ENCODE measurements at regions not wholly inside any gene's neighbourhood (a gene's known extent, or its start where the extent isn't known, plus 50 kb on each side); places are given as distances from the start of the nearest gene placed in this dataset.
"Not testable (repeated sequence)": the region's sequence is repeated elsewhere in the genome, so short reads cannot be mapped to it uniquely, and the experiment has no call there.

DNA sequence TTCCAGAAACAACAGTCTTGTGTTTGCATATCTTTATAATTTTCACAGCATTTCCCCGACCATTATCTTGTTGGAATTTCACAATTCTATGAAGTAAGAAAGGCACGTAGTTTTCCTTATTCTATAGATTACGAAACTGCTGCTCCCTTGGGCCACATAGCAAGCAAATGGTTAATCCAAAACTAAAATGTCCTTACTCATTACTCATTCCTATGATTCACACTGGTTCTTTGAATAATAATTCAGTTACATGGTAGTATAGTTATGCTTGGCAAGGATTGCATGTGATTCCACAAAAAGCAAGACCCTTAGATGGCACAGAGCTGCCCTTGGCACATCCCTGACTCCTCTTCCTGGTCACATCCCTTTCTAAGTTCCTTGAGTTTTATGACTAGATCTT is 51.2 kb downstream of the OR13H1 start:
- no peak for DNase-seq (ENCODE audit: extremely low read depth in 1 of 2, low read depth in 1 of 2)

DNA sequence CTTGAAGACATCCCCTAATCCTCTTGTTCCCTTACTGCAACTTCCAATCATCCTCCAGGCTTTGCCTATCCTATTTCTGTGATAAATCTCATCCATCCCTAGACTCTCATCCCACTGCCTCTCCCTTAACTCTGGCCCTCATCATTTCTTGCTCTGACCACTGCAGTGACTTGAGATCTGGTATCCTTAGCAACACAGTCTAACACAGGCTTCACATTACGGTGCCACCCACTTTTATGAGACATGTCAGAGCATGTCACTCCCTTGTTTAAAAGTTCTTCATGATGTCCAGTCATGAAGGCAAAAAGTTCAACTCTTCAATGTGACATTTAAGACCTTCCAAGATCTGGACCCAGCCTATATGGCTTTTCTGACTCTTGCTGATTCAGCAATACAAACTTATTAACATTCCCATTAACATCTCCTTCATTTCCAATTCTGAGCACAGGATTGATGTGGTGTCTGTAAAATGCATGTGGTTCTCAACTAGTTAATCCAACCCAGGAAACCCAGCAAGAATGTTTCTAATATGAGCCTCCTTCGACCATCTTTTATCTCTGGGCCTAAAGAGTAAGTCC is 64.0 kb downstream of the OR13H1 start:
- DNase-seq (ENCODE audit: extremely low read depth in 1 of 2, low read depth in 1 of 2), result no peak

- DNase-seq (ENCODE audit: extremely low read depth in 1 of 2, low read depth in 1 of 2), result no peak
Measured at GRCh38 chrX:131609480-131609879, 65.6 kb downstream of the OR13H1 start.

- no peak for DNase-seq (ENCODE audit: extremely low read depth in 1 of 2, low read depth in 1 of 2)
Measured at GRCh38 chrX:131613260-131613659, 69.4 kb downstream of the OR13H1 start.

DNA sequence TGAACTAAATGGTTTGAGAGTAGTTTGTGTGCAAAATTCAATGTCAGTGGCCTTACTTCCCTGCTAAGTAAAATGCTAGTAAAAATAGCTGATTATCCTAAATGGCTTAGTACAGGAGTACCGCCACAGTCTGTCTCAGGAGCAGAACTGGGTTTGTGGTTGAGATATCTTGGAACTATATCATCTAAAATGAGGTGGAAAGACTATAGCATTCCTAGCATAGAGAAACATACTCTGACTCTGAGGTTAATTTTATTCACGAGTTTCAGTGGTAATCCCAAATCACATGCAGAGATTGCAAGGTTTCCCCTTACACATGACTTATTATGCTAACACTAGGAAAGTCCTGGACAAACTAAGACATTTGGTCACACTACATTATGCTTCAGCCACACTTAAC is 70.4 kb downstream of the OR13H1 start:
- DNase-seq (ENCODE audit: extremely low read depth in 1 of 2, low read depth in 1 of 2), result no peak

DNA sequence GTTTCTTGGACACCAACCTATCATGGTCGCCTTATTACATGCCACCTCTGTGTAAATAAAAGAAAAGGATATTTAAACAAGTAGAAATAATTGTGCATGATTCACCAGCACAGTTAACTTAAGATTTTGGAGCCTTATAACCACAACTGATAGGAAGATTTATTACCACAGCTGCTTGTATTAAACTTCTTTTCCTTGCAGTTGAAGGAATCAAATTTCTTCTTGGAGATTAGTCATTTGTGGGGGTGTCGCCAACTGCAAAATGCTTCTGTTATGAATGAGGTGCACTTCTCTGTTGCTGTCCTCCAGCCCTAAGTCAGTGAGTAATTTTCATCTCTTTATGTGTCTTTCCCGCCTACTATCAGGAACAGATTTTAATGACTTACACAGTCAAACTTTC is 73.3 kb downstream of the OR13H1 start:
- no peak for DNase-seq (ENCODE audit: extremely low read depth in 1 of 2, low read depth in 1 of 2)

- DNase-seq (ENCODE audit: extremely low read depth in 1 of 2, low read depth in 1 of 2), result no peak
Measured at GRCh38 chrX:131621650-131622049, 77.8 kb downstream of the OR13H1 start.

GRCh38 chrX:131626681-131627296 is 82.9 kb downstream of the OR13H1 start:
- DNase-seq (ENCODE audit: extremely low read depth in 1 of 2, low read depth in 1 of 2), result no peak

DNA sequence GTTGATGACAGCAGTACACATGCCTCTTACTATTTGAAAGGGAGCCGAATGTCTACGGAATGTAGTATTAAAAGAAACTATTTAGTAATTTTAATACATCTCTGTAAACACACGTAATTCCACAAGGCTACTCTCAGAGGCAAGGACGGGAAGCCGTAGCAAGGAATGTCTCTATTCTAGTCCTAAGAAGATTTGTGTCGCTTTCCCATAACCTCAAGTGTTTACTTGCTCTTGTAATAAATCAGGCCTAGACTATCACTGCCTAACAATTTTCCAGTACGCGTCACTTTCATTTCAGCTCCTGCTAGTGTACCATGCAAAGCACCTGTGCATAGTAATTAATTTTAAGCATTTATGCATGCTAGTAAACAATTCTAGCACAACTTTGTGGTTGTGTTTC is 86.7 kb downstream of the OR13H1 start:
- DNase-seq (ENCODE audit: extremely low read depth in 1 of 2, low read depth in 1 of 2), result no peak

DNA sequence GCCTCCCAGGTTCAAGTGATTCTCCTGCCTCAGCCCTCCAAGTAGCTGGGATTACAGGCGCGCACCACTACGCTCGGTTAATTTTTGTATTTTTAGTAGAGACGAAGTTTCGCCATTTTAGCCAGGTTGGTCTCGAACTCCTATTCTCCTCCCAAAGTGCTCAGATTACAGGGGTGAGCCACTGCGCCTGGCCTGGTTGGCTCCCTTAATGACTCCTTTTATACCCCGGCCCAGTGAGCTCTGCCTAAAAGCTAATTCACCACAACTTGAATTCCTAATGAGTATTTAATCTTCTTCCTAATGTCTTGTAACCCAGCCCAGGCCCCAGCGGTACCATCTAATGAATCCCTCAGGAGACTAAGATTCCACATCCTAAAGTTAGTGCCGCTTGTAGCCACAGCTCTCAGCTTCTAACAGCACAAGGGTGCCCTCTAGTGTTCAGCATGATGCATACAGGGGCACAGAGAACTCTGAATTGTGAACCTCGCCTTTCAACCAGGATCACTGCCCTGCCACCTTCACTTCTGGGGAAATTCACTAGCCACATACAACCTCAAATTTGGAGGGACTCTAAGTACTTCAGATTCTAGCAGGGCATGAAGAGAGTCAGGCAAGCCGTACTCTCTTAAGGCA is 89.5 kb downstream of the OR13H1 start:
- DNase-seq (ENCODE audit: extremely low read depth in 1 of 2, low read depth in 1 of 2), result peak; percentile 5 to 10

- no peak for DNase-seq (ENCODE audit: extremely low read depth in 1 of 2, low read depth in 1 of 2)
Measured at GRCh38 chrX:131634900-131635299, 91.0 kb downstream of the OR13H1 start.

DNA sequence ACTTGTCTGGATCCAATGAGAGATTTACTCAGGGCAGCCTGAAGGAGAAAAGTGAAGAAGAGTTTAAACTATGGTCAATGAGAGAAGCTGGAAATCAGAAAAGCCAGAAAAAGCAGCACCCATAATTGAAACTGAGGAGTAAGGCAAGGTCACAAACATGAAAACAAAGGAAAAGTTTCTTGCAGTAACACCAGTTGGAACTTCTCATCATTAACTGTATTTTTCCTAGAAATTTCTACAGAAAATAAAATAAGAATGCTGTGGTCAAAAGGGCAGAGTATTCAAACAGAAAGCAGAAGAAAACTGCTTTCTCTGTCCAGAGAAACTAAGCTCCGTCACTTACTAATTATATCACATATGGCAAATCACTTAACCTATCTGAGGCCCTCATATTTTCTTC is 102.2 kb downstream of the OR13H1 start:
- DNase-seq (ENCODE audit: extremely low read depth in 1 of 2, low read depth in 1 of 2), result no peak

DNA sequence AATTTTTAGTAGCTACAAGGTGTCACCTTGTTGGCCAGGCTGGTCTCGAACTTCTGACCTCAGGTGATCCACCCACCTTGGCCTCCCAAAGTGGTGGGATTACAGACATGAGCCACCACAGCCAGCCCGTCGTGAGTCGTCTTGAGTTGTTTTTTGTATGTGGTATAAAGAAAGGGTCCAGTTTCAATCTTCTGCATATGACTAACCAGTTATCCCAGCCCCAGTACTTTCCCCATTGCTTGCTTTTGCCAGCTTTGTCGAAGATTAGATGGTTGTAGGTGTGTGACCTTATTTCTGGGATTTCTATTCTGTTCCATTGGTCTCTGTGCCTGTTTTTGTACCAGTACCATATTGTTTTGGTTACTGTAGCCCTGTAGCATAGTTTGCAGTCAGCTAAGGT is 105.9 kb downstream of the OR13H1 start:
- no peak for DNase-seq (ENCODE audit: extremely low read depth in 1 of 2, low read depth in 1 of 2)

- no peak for DNase-seq (ENCODE audit: extremely low read depth in 1 of 2, low read depth in 1 of 2)
Measured at GRCh38 chrX:131650637-131651410, 107.0 kb downstream of the OR13H1 start.

GRCh38 chrX:131663726-131664125 is 119.9 kb downstream of the OR13H1 start:
- not testable (repeated sequence) for DNase-seq (ENCODE audit: extremely low read depth in 1 of 2, low read depth in 1 of 2)

DNA sequence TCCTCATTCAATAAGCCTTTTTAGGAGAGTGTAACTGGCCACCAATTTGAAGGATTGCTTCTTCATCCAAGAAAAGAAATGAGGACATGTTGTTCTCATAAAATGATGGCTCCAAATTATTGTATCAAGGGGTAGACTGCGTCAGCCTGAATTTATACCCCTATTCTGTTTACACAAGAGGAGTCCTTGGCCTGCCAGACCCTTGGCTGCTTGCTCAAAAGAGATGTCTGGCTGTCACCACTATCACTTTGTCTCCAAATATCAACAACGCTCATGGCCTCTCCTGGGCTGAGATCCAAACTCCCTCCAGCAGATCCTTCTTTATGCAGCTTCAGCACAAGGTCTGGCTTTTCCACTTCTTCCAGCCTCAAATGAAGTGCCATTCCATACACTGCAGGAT is 127.9 kb downstream of the OR13H1 start:
- no peak for DNase-seq (ENCODE audit: extremely low read depth in 1 of 2, low read depth in 1 of 2)

GRCh38 chrX:131675596-131676194 is 131.8 kb downstream of the OR13H1 start:
- DNase-seq (ENCODE audit: extremely low read depth in 1 of 2, low read depth in 1 of 2), result no peak

DNA sequence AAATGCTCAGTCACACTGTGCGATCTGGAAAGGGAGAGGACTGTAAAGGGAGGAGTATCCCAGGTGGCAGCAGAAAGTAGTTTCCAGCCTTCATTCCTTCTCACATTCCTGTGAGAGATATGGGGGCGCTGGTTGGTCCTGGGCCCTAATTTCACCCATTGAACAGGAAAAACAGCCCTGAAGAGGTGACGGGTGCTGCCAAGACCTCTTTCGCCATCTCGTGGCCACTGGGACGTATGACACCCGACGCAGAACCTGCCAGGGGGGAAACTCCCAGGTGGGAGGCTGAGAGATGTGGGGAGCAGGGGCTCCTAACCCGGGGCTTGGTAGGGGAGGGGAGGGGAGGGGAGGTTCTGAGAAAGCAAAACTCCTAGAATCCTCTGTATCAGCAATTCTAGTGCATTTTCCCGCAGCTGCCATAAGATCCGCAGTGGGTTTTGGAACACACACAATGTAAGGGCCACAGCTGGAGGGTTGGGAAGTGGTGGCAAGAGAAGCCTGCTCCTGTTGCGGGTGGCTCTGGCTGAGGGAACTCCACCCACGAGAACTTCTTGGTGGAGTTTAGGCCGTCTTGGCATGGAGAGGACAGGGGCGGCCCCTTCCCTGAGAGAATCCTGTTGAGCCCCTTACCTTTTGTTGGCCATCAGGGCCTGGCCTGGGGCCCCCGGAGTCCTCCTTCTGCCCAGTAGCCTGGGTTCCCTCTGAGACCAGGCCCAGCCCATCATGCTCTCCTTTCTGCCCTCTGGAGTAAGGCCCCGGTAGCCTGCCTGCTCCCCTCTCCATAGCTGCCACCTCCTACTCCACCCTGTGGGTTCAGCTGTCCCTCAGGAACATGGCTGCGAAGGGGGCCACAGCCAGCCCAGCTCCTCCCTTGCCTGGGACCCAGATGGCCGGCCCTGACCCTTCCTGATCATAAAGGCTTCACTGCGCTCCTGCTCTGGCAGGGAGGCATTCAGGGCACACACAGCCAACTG is 134.1 kb downstream of the OR13H1 start:
- peak; percentile 0 to 3 for DNase-seq (ENCODE audit: extremely low read depth in 1 of 2, low read depth in 1 of 2)

GRCh38 chrX:131682735-131683134 is 138.9 kb downstream of the OR13H1 start:
- DNase-seq (ENCODE audit: extremely low read depth in 1 of 2, low read depth in 1 of 2), result not testable (repeated sequence)

GRCh38 chrX:131693359-131693758 is 149.5 kb downstream of the OR13H1 start:
- no peak for DNase-seq (ENCODE audit: extremely low read depth in 1 of 2, low read depth in 1 of 2)
